ENCODE measurements at regions not wholly inside any gene's neighbourhood (a gene's known extent, or its start where the extent isn't known, plus 50 kb on each side); places are given as distances from the start of the nearest gene placed in this dataset.

DNA sequence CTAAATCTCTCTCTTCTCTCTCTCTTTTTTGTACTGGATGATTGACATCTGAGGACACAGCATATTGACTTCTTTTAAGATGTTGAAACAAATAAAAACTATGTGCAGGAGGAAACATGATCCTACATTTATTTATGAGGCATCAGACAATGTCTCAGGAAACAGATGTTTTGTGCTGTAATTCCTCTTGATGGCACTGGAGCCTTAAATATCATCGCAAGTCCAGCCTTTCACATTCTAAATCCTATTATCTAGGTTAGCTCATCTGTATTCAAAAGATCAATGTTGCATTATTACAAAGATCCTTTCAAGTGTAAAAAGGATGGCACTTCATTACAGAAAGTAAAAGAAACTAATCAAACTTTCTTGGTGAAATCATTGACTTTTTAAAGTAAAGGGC lies 63.9 kb downstream of the MAT2B start:
- TF ChIP-seq TARDBP (IDR thresholded peaks at IDR 0.05; ENCODE audit: borderline replicate concordance), result no peak
- no peak for TF ChIP-seq HDGF (IDR thresholded peaks at IDR 0.05)
- TF ChIP-seq, protein P1, sequence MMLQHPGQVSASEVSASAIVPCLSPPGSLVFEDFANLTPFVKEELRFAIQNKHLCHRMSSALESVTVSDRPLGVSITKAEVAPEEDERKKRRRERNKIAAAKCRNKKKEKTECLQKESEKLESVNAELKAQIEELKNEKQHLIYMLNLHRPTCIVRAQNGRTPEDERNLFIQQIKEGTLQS (IDR thresholded peaks at IDR 0.05; ENCODE audit: borderline replicate concordance, extremely low read depth, low read depth, low read length), result no peak
- TF ChIP-seq POLR2A (IDR thresholded peaks at IDR 0.05; ENCODE audit: low read depth, low read length), result no peak
- no peak for TF ChIP-seq RAD51 (IDR thresholded peaks at IDR 0.05)
- TF ChIP-seq JUNB (IDR thresholded peaks at IDR 0.05), result no peak
- TF ChIP-seq, protein P2, sequence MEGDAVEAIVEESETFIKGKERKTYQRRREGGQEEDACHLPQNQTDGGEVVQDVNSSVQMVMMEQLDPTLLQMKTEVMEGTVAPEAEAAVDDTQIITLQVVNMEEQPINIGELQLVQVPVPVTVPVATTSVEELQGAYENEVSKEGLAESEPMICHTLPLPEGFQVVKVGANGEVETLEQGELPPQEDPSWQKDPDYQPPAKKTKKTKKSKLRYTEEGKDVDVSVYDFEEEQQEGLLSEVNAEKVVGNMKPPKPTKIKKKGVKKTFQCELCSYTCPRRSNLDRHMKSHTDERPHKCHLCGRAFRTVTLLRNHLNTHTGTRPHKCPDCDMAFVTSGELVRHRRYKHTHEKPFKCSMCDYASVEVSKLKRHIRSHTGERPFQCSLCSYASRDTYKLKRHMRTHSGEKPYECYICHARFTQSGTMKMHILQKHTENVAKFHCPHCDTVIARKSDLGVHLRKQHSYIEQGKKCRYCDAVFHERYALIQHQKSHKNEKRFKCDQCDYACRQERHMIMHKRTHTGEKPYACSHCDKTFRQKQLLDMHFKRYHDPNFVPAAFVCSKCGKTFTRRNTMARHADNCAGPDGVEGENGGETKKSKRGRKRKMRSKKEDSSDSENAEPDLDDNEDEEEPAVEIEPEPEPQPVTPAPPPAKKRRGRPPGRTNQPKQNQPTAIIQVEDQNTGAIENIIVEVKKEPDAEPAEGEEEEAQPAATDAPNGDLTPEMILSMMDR (IDR thresholded peaks at IDR 0.05 in 2 of 3, conservative IDR thresholded peaks at IDR 0.05 in 1 of 3; ENCODE audit: control insufficient read depth in 2 of 3, extremely low read depth in 1 of 3, insufficient read depth in 1 of 3, low read depth in 3 of 3, low read length in 3 of 3), result peak in 1 of 3 experiments; percentile 35; a peak in 1 of 6 replicates
- TF ChIP-seq GATAD2B (conservative IDR thresholded peaks at IDR 0.05; ENCODE audit: low read depth), result no peak
- TF ChIP-seq, protein P3, sequence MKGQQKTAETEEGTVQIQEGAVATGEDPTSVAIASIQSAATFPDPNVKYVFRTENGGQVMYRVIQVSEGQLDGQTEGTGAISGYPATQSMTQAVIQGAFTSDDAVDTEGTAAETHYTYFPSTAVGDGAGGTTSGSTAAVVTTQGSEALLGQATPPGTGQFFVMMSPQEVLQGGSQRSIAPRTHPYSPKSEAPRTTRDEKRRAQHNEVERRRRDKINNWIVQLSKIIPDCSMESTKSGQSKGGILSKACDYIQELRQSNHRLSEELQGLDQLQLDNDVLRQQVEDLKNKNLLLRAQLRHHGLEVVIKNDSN (IDR thresholded peaks at IDR 0.05; ENCODE audit: borderline replicate concordance, extremely low read length, insufficient read depth, low read depth, low read length), result no peak

Measured in GM12878 (cell line).